MM.1S (cell line): ENCODE measurements at regions not wholly inside any gene's neighbourhood (a gene's known extent, or its start where the extent isn't known, plus 50 kb on each side); places are given as distances from the start of the nearest gene placed in this dataset.

Experiments used
- EZH2 ChIP-seq: fragments of 300-600 bp; sonication (generic); optimal IDR thresholded peaks from 2 replicates; pipeline ENCODE3; 2017; ENCODE audit warnings: low read depth, mild to moderate bottlenecking, antibody characterized with exemption, low read length, mixed read lengths
- EZH2phosphoT487 ChIP-seq: fragments of 300-600 bp; sonication (generic); IDR thresholded peaks from 2 replicates; pipeline ENCODE4 v1.6.1; 2018; ENCODE audit warnings: antibody characterized with exemption, low read length
- TF ChIP-seq, protein P1 (sequence below): fragments of 300-600 bp; sonication (generic); IDR thresholded peaks from 2 replicates; pipeline ENCODE4 v1.5.1; 2016; ENCODE audit warnings: antibody characterized with exemption, low read length, mixed read lengths

DNA sequence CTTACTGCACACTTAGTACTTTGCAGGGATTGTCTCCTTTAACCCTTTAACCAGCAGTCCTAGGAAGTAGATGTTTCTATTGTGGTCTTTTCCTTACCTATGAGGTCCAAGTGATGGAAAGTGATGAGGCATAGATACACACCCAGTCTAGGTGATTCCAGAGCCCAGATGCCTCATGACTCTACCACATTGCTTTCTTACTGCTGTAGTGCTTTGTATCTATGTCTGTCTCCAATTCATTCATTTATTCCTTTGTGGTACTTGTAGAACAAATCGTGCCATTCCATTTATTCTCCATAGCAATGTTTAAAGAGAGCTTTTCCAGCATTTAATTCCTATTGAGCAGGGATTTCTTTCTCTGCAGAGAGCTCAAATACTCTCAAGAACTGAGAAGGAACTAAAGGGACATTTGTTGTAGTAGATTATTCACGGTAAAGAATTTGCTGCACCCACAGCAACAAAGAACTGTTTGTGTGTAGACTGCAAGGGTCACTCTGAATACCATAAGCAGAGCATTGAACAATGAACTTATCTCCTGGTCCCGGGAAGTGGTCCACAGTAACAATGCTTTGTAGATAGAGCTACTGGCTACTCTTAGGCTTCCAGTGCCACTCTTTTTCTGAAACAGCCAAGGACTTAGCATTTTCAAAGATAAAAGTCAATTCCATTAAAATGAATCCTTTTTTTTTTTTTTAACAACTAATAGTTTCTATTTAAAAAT lies 337.0 kb downstream of the PTEN start:
- no peak for TF ChIP-seq EZH2phosphoT487
- TF ChIP-seq, protein P1, sequence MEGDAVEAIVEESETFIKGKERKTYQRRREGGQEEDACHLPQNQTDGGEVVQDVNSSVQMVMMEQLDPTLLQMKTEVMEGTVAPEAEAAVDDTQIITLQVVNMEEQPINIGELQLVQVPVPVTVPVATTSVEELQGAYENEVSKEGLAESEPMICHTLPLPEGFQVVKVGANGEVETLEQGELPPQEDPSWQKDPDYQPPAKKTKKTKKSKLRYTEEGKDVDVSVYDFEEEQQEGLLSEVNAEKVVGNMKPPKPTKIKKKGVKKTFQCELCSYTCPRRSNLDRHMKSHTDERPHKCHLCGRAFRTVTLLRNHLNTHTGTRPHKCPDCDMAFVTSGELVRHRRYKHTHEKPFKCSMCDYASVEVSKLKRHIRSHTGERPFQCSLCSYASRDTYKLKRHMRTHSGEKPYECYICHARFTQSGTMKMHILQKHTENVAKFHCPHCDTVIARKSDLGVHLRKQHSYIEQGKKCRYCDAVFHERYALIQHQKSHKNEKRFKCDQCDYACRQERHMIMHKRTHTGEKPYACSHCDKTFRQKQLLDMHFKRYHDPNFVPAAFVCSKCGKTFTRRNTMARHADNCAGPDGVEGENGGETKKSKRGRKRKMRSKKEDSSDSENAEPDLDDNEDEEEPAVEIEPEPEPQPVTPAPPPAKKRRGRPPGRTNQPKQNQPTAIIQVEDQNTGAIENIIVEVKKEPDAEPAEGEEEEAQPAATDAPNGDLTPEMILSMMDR: no peak
- no peak for TF ChIP-seq EZH2
